ENCODE measurements at regions not wholly inside any gene's neighbourhood (a gene's known extent, or its start where the extent isn't known, plus 50 kb on each side); places are given as distances from the start of the nearest gene placed in this dataset.
"Not testable (repeated sequence)": the region's sequence is repeated elsewhere in the genome, so short reads cannot be mapped to it uniquely, and the experiment has no call there.

DNA sequence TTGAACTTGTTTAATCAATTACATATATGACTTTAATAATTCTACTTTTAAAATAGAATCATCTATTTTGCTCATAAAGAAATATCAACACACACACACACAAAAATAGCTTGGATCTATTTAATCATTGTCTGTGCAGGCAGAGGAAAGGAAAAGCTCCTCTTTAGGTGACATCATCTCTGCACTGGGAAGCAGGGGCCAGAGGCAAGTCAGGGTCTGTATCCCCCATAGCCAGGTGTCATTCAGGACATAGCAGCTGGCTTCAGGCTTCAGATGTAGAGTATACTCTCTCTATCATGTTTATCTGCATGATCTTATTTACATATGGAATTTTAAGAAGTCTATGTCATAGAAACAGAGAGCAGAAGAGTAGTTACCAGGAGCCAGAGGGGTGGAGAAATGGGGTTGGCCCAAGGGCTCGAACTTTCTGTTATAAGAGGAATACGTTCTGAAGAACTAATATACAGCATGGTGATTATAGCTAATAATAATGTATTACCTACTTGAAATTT lies 110.4 kb upstream of the LDB2 start (continued):
- TF ChIP-seq EGR1 (IDR thresholded peaks at IDR 0.05; ENCODE audit: borderline replicate concordance in 1 of 2, low read depth in 2 of 2, low read length in 2 of 2) = no peak
- no peak for TF ChIP-seq ZNF207 (IDR thresholded peaks at IDR 0.05; ENCODE audit: borderline replicate concordance)
- no peak for TF ChIP-seq CREB1 (IDR thresholded peaks at IDR 0.05; ENCODE audit: low read depth)
- TF ChIP-seq ZNF384 (IDR thresholded peaks at IDR 0.05; ENCODE audit: borderline replicate concordance, low read depth, low read length) = no peak

DNA sequence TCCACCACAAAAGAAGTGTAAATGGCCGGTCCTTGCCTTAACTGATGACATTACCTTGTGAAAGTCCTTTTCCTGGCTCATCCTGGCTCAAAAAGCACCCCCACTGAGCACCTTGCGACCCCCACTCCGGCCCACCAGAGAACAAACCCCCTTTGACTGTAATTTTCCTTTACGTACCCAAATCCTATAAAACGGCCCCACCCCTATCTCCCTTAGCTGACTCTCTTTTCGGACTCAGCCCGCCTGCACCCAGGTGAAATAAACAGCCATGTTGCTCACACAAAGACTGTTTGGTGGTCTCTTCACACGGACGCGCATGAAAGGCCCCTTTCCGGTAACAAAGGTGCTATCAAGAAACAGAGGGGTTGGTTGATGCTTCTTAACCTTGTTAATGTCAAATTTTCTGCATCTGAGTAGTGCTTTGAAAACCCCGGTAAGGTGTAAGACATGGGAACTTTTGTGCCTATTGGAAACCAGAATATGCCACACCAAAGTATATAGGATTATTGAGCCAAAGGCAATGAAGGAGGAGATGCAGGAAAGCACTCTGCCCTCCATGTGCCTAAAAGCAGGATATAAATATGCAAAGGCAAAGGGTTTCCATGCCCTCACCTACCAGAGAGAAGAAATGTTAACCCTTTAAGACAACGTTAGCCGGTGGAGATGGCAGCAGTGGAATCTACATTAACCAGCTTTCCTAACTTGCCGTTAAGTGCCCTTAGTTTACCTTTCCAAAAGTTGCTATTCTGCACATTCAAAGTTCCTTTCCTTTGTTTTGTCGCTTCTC lies 105.4 kb upstream of the LDB2 start:
- H3K4me2 ChIP-seq (ENCODE audit: control insufficient read depth, insufficient read depth); H3K27me3 ChIP-seq (replicated peaks in 1 of 2; ENCODE audit: control insufficient read depth in 2 of 2, insufficient read depth in 2 of 2, low read length in 1 of 2); ATAC-seq; H3K79me2 ChIP-seq (ENCODE audit: control insufficient read depth, insufficient read depth, low read length); in situ Hi-C loops (cut with MboI); H3K36me3 ChIP-seq (ENCODE audit: control insufficient read depth in 2 of 2, insufficient read depth in 2 of 2, low read length in 1 of 2); H4K20me1 ChIP-seq (ENCODE audit: control insufficient read depth, insufficient read depth); DNase-seq (ENCODE audit: low read depth, low spot score); H3K4me1 ChIP-seq (ENCODE audit: control insufficient read depth, insufficient read depth, low read length); H3K9me3 ChIP-seq (replicated peaks; ENCODE audit: control insufficient read depth, insufficient read depth, low read length); BruUV-seq (replicated peaks); POLR2A ChIA-PET; H3K27ac ChIP-seq (ENCODE audit: control insufficient read depth, insufficient read depth); H3K9ac ChIP-seq (ENCODE audit: control insufficient read depth, insufficient read depth, low read length); H3K4me3 ChIP-seq; FAIRE-seq; H2AFZ ChIP-seq (ENCODE audit: control insufficient read depth, low read depth, low read length); RAD21 ChIA-PET (ENCODE audit: unreplicated experiment); intact Hi-C loops (cut with micrococcal nuclease; ENCODE audit: unreplicated experiment): not testable (repeated sequence)
- CTCF ChIA-PET = interaction anchor here (1.3 kb wide), 1 partner anchor 321 kb away, joined by 3 read pairs; no protein-coding TSS in a partner anchor
- WGBS (ENCODE audit: insufficient coverage, insufficient replicate concordance, low lambda C conversion rate, missing lambda C conversion rate) = 52% methylated on average over 16 of the region's 16 CpGs
- SMC1A ChIA-PET (ENCODE audit: uncharacterized antibody, unreplicated experiment) = interaction anchor here (1.0 kb wide), 1 partner anchor 20 kb away, joined by 3 read pairs; no protein-coding TSS in a partner anchor

DNA sequence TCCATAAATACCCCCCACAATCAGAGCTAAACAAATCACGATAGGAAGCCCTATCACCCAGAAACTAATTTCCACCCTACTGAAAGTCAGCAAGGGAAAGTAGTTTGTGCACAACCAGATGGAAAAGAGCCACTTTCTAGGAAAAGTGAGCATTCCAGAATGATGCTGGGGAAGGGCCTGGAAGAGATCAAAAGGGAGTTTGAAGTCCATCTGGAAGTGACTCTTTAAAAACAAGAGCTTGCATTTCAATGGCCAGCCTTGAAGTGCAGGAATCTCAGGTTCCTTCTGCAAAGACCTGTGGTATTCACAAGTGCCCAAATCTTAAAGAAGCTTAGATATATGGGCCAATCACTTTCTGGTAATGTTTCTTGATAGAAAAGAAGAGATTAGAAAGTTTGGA lies 97.0 kb upstream of the LDB2 start:
- 35% methylated on average over 1 of the region's 1 CpG for WGBS (ENCODE audit: insufficient coverage, insufficient replicate concordance, low lambda C conversion rate, missing lambda C conversion rate)
- RAD21 ChIA-PET (ENCODE audit: unreplicated experiment) = no interaction called here
- no peak for TF ChIP-seq ZBED1 (IDR thresholded peaks at IDR 0.05; ENCODE audit: borderline replicate concordance)
- no peak for TF ChIP-seq YBX1 (IDR thresholded peaks at IDR 0.05)
- TF ChIP-seq LARP7 (IDR thresholded peaks at IDR 0.05) = no peak
- TF ChIP-seq, protein P1, sequence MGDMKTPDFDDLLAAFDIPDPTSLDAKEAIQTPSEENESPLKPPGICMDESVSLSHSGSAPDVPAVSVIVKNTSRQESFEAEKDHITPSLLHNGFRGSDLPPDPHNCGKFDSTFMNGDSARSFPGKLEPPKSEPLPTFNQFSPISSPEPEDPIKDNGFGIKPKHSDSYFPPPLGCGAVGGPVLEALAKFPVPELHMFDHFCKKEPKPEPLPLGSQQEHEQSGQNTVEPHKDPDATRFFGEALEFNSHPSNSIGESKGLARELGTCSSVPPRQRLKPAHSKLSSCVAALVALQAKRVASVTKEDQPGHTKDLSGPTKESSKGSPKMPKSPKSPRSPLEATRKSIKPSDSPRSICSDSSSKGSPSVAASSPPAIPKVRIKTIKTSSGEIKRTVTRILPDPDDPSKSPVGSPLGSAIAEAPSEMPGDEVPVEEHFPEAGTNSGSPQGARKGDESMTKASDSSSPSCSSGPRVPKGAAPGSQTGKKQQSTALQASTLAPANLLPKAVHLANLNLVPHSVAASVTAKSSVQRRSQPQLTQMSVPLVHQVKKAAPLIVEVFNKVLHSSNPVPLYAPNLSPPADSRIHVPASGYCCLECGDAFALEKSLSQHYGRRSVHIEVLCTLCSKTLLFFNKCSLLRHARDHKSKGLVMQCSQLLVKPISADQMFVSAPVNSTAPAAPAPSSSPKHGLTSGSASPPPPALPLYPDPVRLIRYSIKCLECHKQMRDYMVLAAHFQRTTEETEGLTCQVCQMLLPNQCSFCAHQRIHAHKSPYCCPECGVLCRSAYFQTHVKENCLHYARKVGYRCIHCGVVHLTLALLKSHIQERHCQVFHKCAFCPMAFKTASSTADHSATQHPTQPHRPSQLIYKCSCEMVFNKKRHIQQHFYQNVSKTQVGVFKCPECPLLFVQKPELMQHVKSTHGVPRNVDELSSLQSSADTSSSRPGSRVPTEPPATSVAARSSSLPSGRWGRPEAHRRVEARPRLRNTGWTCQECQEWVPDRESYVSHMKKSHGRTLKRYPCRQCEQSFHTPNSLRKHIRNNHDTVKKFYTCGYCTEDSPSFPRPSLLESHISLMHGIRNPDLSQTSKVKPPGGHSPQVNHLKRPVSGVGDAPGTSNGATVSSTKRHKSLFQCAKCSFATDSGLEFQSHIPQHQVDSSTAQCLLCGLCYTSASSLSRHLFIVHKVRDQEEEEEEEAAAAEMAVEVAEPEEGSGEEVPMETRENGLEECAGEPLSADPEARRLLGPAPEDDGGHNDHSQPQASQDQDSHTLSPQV (IDR thresholded peaks at IDR 0.05) = no peak
- TF ChIP-seq MTA2 (IDR thresholded peaks at IDR 0.05; ENCODE audit: low read depth) = no peak
- TF ChIP-seq, protein P2, sequence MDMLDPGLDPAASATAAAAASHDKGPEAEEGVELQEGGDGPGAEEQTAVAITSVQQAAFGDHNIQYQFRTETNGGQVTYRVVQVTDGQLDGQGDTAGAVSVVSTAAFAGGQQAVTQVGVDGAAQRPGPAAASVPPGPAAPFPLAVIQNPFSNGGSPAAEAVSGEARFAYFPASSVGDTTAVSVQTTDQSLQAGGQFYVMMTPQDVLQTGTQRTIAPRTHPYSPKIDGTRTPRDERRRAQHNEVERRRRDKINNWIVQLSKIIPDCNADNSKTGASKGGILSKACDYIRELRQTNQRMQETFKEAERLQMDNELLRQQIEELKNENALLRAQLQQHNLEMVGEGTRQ (IDR thresholded peaks at IDR 0.05; ENCODE audit: borderline replicate concordance, low read depth, low read length) = no peak
- TF ChIP-seq ZNF24 (IDR thresholded peaks at IDR 0.05) = no peak

More for the DNA sequence above, 97.0 kb upstream of the LDB2 start:
- no peak overlapping the region for H3K27ac ChIP-seq (ENCODE audit: control insufficient read depth, insufficient read depth)
- no peaks in the 10 kb centered on the region for H3K27me3 ChIP-seq (replicated peaks in 1 of 2; ENCODE audit: control insufficient read depth in 2 of 2, insufficient read depth in 2 of 2, low read length in 1 of 2)
- no peak overlapping the region for H3K4me3 ChIP-seq
- no peaks in the 10 kb centered on the region for H3K9me3 ChIP-seq (replicated peaks; ENCODE audit: control insufficient read depth, insufficient read depth, low read length)
- H3K9ac ChIP-seq (ENCODE audit: control insufficient read depth, insufficient read depth, low read length) = no peak overlapping the region
- POLR2A ChIA-PET = no interaction called here
- SMC1A ChIA-PET (ENCODE audit: uncharacterized antibody, unreplicated experiment) = no interaction called here
- FAIRE-seq (no peak), ATAC-seq (no peak), DNase-seq (ENCODE audit: low read depth, low spot score) (no peak)
- intact Hi-C loops (cut with micrococcal nuclease; ENCODE audit: unreplicated experiment) (no loop called here), in situ Hi-C loops (cut with MboI) (no loop called here)
- H2AFZ ChIP-seq (ENCODE audit: control insufficient read depth, low read depth, low read length) = no peak overlapping the region
- H3K79me2 ChIP-seq (ENCODE audit: control insufficient read depth, insufficient read depth, low read length) = no peaks in the 10 kb centered on the region
- CTCF ChIA-PET = no interaction called here
- H3K4me2 ChIP-seq (ENCODE audit: control insufficient read depth, insufficient read depth) = no peak overlapping the region
- H3K4me1 ChIP-seq (ENCODE audit: control insufficient read depth, insufficient read depth, low read length) = no peaks in the 10 kb centered on the region
- no peaks in the 10 kb centered on the region for H4K20me1 ChIP-seq (ENCODE audit: control insufficient read depth, insufficient read depth)
- no peaks in the 10 kb centered on the region for H3K36me3 ChIP-seq (ENCODE audit: control insufficient read depth in 2 of 2, insufficient read depth in 2 of 2, low read length in 1 of 2)
- no TSS peak for BruUV-seq (replicated peaks)
